Sigmoid colon (tissue), 6 donors: ENCODE measurements at regions not wholly inside any gene's neighbourhood (a gene's known extent, or its start where the extent isn't known, plus 50 kb on each side); places are given as distances from the start of the nearest gene placed in this dataset.

Experiments
- DNase-seq: peaks from one replicate; pipeline ENCODE4 v3.0.0-alpha.2; 2019
- H3K27ac ChIP-seq, 4 donors: fragments of 200-600 bp; sonication (generic); one replicate each; pipeline ENCODE4 v1.5.1; 2016 to 2019; ENCODE audit warnings: mild to moderate bottlenecking in 1 of 4
- H3K27me3 ChIP-seq, 3 donors: fragments of 200-600 bp; sonication (generic); one replicate each; pipeline ENCODE4 v1.5.1; 2019; ENCODE audit warnings: mild to moderate bottlenecking in 1 of 3
- H3K36me3 ChIP-seq, 4 donors: fragments of 200-600 bp; sonication (generic); one replicate each; pipeline ENCODE4 v1.5.1; 2016 to 2019
- H3K4me1 ChIP-seq, 4 donors: fragments of 200-600 bp; sonication (generic); one replicate each; pipeline ENCODE4 v1.5.1; 2017 to 2019
- H3K4me3 ChIP-seq, 4 donors: fragments of 200-600 bp; sonication (generic); one replicate each; pipeline ENCODE4 v1.5.1; 2017 to 2019; ENCODE audit warnings: mild to moderate bottlenecking in 2 of 4, moderate library complexity in 1 of 4
- H3K9me3 ChIP-seq, 4 donors: fragments of 200-600 bp in 3 of 4; sonication (generic) in 3 of 4; one replicate each; pipeline versions ENCODE4 v1.5.1 to v1.6.1; 2013 to 2019
- CTCF ChIP-seq, 4 experiments: fragments of 450-650 bp in 3 of 4; fragments of 200-600 bp in 1 of 4; IDR thresholded peaks; one replicate each; pipeline ENCODE4 v1.5.1; 2016 to 2019; ENCODE audit warnings: antibody characterized with exemption in 4 of 4, mild to moderate bottlenecking in 3 of 4, moderate library complexity in 2 of 4
- EP300 ChIP-seq, 4 donors: sonication (generic); formaldehyde crosslinking; IDR thresholded peaks; one replicate each; pipeline ENCODE4 v1.6.1; 2017; ENCODE audit warnings: antibody characterized with exemption in 4 of 4
- POLR2A ChIP-seq, 2 donors: fragments of 450-650 bp; IDR thresholded peaks; one replicate each; pipeline ENCODE4 v1.6.1; 2016; ENCODE audit warnings: antibody characterized with exemption in 2 of 2, mild to moderate bottlenecking in 2 of 2, moderate library complexity in 2 of 2
- POLR2AphosphoS5 ChIP-seq, 4 donors: sonication (generic); formaldehyde crosslinking; IDR thresholded peaks; one replicate each; pipeline ENCODE4 v1.6.1; 2017; ENCODE audit warnings: antibody characterized with exemption in 4 of 4
- WGBS, 2 donors: extraction: QIAGEN DNeasy Blood & Tissue Kit; methylation state at CpG; one replicate each; pipeline ENCODE4 v1.1.7; 2013; 5-methylcytosine and 5-hydroxymethylcytosine counted together
- intact Hi-C: fragments of 100-400 bp; cut with DNase I; formaldehyde crosslinking; loops from one replicate; pipeline ENCODE4 v1.15.1; 2023
- donor health status: healthy with polysubstance abuse.
- donor health status: healthy.

DNA sequence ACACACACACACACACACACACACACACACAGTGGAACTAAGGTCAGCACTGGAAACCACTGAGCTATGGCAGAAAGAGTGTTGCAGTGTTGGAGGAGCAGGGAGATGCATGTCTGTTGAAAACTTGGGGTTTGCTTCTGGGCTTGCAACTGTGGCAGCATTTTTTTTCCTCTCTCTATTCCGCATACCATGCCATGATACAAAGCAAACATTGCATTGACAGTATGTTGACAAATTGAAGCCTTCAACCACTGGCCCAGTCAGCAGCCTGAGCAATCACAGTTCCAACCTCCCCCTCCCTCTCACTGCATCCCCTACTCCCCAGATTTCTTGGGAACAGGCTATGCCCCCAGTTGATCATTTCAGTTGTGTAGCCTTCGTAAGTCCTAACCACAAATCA is 478.1 kb upstream of the WWC1 start:
- Histone ChIP-seq H3K9me3 (no peaks in the 10 kb centered on the region), H3K4me3 (no peak overlapping the region), H3K27ac (no peak overlapping the region), H3K36me3 (no peaks in the 10 kb centered on the region), H3K4me1 (peaks cover 0 to 12% (median 10%) of the 10 kb centered on the region in 4 donors), H3K27me3 (no peaks in the 10 kb centered on the region)
- DNase-seq, result no peak
- intact Hi-C loops, result no loop called here
- WGBS, 2 donors, result 75 to 81% methylated on average over 2 of the region's 2 CpGs
- no peak for TF ChIP-seq POLR2A (IDR thresholded peaks at IDR 0.05)
- TF ChIP-seq EP300 (IDR thresholded peaks at IDR 0.05), result no peak
- no peak for TF ChIP-seq POLR2AphosphoS5 (IDR thresholded peaks at IDR 0.05)
- TF ChIP-seq CTCF (IDR thresholded peaks at IDR 0.05), result no peak

GRCh38 chr5:167814040-167814439 is 477.4 kb upstream of the WWC1 start:
- Histone ChIP-seq H3K27me3 (no peaks in the 10 kb centered on the region), H3K9me3 (no peaks in the 10 kb centered on the region), H3K4me3 (no peak overlapping the region), H3K27ac (no peak overlapping the region), H3K36me3 (no peaks in the 10 kb centered on the region), H3K4me1 (peaks cover 0 to 12% (median 10%) of the 10 kb centered on the region in 4 donors)
- no peak for TF ChIP-seq POLR2A (IDR thresholded peaks at IDR 0.05)
- TF ChIP-seq POLR2AphosphoS5 (IDR thresholded peaks at IDR 0.05), result no peak
- TF ChIP-seq EP300 (IDR thresholded peaks at IDR 0.05), result no peak
- no peak for TF ChIP-seq CTCF (IDR thresholded peaks at IDR 0.05)
- 77 to 83% methylated on average over 6 of the region's 6 CpGs for WGBS, 2 donors
- intact Hi-C loops, result no loop called here
- DNase-seq, result no peak

DNA sequence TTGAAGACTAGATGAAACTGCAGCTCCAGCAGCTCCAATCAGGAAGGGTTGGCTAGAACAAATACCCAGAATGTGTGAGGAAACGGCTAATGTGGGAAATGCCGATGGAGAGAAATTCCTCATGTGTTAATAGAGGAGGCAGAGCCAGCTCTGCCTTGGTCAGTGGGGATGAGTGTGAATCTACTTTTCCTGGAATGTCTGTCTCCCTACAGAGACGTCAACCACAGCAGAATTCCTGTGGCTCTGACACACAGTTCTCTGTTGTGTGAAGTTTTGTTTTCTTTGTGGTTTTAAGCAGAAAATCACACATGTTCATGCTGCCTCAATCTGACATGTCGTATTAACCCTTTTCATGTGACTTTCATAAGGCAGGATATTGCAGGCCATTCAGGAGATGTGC is 476.6 kb upstream of the WWC1 start:
- Histone ChIP-seq H3K4me1 (peaks cover 0 to 12% (median 10%) of the 10 kb centered on the region in 4 donors), H3K4me3 (no peak overlapping the region), H3K27ac (no peak overlapping the region), H3K36me3 (no peaks in the 10 kb centered on the region), H3K9me3 (no peaks in the 10 kb centered on the region), H3K27me3 (no peaks in the 10 kb centered on the region)
- TF ChIP-seq POLR2AphosphoS5 (IDR thresholded peaks at IDR 0.05) (no peak), POLR2A (IDR thresholded peaks at IDR 0.05) (no peak), EP300 (IDR thresholded peaks at IDR 0.05) (no peak), CTCF (IDR thresholded peaks at IDR 0.05) (no peak)
- intact Hi-C loops, result no loop called here
- 58 to 64% methylated on average over 4 of the region's 4 CpGs for WGBS, 2 donors
- no peak for DNase-seq

- H3K4me1 ChIP-seq, result peaks cover 0 to 18% (median 10%) of the 10 kb centered on the region in 4 donors
- WGBS, 2 donors, result 38 to 60% methylated on average over 3 of the region's 3 CpGs
- intact Hi-C loops, result no loop called here
- DNase-seq, result no peak
- no peaks in the 10 kb centered on the region for H3K9me3 ChIP-seq
- no peak for TF ChIP-seq EP300 (IDR thresholded peaks at IDR 0.05)
- no peaks in the 10 kb centered on the region for H3K36me3 ChIP-seq
- H3K4me3 ChIP-seq, result no peak overlapping the region
- no peak overlapping the region for H3K27ac ChIP-seq
- no peaks in the 10 kb centered on the region for H3K27me3 ChIP-seq
Observed at GRCh38 chr5:167816354-167816753, 475.1 kb upstream of the WWC1 start.

DNA sequence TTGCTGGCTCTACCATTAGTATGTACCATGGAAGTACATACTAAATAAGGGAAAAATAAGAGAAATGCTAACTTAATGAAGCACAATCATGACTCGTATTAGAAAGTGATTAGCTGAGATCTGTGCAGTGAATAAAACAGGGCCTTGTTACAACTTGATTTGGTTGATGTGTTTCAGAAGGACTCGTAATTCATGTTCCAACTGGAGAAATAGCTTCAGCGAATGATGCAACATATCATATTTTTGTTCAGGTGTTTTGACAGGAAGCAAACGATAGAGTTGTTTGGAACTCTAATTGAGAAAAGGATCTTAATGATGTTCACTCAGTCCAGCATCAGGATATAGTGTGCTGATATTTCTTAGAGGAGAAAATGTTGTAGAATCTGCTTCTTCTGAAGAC is 474.6 kb upstream of the WWC1 start:
- intact Hi-C loops, result no loop called here
- Histone ChIP-seq H3K36me3 (no peaks in the 10 kb centered on the region), H3K9me3 (no peaks in the 10 kb centered on the region), H3K4me1 (peaks cover 0 to 18% (median 9%) of the 10 kb centered on the region in 4 donors), H3K27ac (no peak overlapping the region), H3K4me3 (no peak overlapping the region), H3K27me3 (no peaks in the 10 kb centered on the region)
- TF ChIP-seq POLR2A (IDR thresholded peaks at IDR 0.05) (no peak), POLR2AphosphoS5 (IDR thresholded peaks at IDR 0.05) (no peak), EP300 (IDR thresholded peaks at IDR 0.05) (no peak), CTCF (IDR thresholded peaks at IDR 0.05) (no peak)
- 90 to 91% methylated on average over 4 of the region's 4 CpGs for WGBS, 2 donors
- no peak for DNase-seq
